Astrocyte (in vitro differentiated cells and primary cell): ENCODE measurements at regions not wholly inside any gene's neighbourhood (a gene's known extent, or its start where the extent isn't known, plus 50 kb on each side); places are given as distances from the start of the nearest gene placed in this dataset.

Experiments used
- DNase-seq: peaks from one replicate; pipeline ENCODE4 v3.0.0-alpha.2; 2010; ENCODE audit warnings: low read depth
- FAIRE-seq: peaks from 2 replicates; lab custom pipeline; 2011; peaks lifted over from hg19 to GRCh38; lab: Jason Lieb, UNC
- H2AFZ ChIP-seq: 2 replicates; pipeline ENCODE4 v1.6.0; 2012; ENCODE audit warnings: low read depth, low read length, inconsistent platforms
- H3K27ac ChIP-seq: 2 replicates; pipeline ENCODE4 v1.5.1; 2011; ENCODE audit warnings: low read depth, low read length, inconsistent platforms
- H3K27me3 ChIP-seq: 2 replicates; pipeline ENCODE4 v1.6.0; 2011; ENCODE audit warnings: low read length, inconsistent platforms; ENCODE audit not compliant: insufficient read depth
- H3K36me3 ChIP-seq: 2 replicates; pipeline ENCODE4 v1.5.1; 2011; ENCODE audit warnings: low read length, inconsistent platforms; ENCODE audit not compliant: insufficient read depth
- H3K4me1 ChIP-seq: 2 replicates; pipeline ENCODE4 v1.5.1; 2011; ENCODE audit warnings: low read length, inconsistent platforms; ENCODE audit not compliant: insufficient read depth
- H3K4me2 ChIP-seq: 2 replicates; pipeline ENCODE4 v1.6.0; 2012; ENCODE audit warnings: low read length, inconsistent platforms
- H3K4me3 ChIP-seq: 2 replicates; pipeline ENCODE4 v1.5.1; 2011; ENCODE audit warnings: low read depth, mild to moderate bottlenecking, low read length, inconsistent platforms; ENCODE audit not compliant: insufficient read depth
- H3K79me2 ChIP-seq: 2 replicates; pipeline ENCODE4 v1.6.0; 2012; ENCODE audit warnings: mild to moderate bottlenecking, low read length, inconsistent platforms; ENCODE audit not compliant: insufficient read depth
- H3K9ac ChIP-seq: 2 replicates; pipeline ENCODE4 v1.6.0; 2012; ENCODE audit warnings: mild to moderate bottlenecking, low read length, inconsistent platforms
- H3K9me3 ChIP-seq: 2 replicates; pipeline ENCODE4 v1.5.1; 2012; ENCODE audit warnings: low read depth, mild to moderate bottlenecking, low read length, inconsistent platforms; ENCODE audit not compliant: insufficient read depth
- H4K20me1 ChIP-seq: 2 replicates; pipeline ENCODE4 v1.6.0; 2012; ENCODE audit warnings: low read length, inconsistent platforms; ENCODE audit not compliant: insufficient read depth
- H3K27ac Mint-ChIP-seq: one replicate; pipeline ENCODE4 v1.8.0; 2021; ENCODE audit warnings: mild to moderate bottlenecking, mixed read lengths; ENCODE audit not compliant: unreplicated experiment
- H3K27me3 Mint-ChIP-seq: one replicate; pipeline ENCODE4 v1.8.0; 2021; ENCODE audit warnings: low read depth, mixed read lengths; ENCODE audit not compliant: unreplicated experiment
- H3K36me3 Mint-ChIP-seq: one replicate; pipeline ENCODE4 v1.8.0; 2021; ENCODE audit warnings: low read depth, mixed read lengths; ENCODE audit not compliant: unreplicated experiment
- H3K4me1 Mint-ChIP-seq: one replicate; pipeline ENCODE4 v1.8.0; 2021; ENCODE audit warnings: low read depth, mixed read lengths; ENCODE audit not compliant: unreplicated experiment
- H3K4me3 Mint-ChIP-seq: one replicate; pipeline ENCODE4 v1.8.0; 2021; ENCODE audit warnings: mild to moderate bottlenecking, moderate library complexity, mixed read lengths; ENCODE audit not compliant: unreplicated experiment
- H3K9me3 Mint-ChIP-seq: one replicate; pipeline ENCODE4 v1.8.0; 2021; ENCODE audit warnings: mild to moderate bottlenecking, mixed read lengths; ENCODE audit not compliant: unreplicated experiment
- EZH2 ChIP-seq: IDR thresholded peaks from 2 replicates; pipeline ENCODE4 v1.6.1; 2012; ENCODE audit warnings: mild to moderate bottlenecking, low read length, inconsistent platforms; ENCODE audit not compliant: insufficient read depth
- TF ChIP-seq, protein P1 (sequence below): IDR thresholded peaks from 2 replicates; pipeline ENCODE4 v1.5.1; 2011; ENCODE audit warnings: low read depth, mild to moderate bottlenecking, inconsistent platforms, low read length, moderate library complexity; ENCODE audit not compliant: insufficient read depth

DNA sequence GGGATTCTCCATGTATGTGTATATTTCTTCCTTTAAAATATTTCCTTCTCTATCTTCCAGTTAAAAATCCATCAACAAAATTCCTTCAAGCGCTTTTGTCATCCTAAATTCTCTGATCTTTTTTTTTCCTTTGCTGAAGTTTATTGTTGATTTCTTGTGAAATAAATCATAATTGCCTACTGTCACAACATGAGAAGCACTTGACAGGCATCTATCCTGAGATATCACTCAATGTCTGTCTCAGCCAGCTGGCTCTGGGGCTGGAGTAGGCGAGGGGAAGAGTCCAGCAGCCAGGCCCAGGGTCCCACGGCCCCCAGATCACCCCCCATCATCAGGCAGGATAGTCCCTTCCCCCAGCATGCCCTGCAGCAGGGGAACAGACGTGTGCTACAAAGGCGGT is 109.0 kb upstream of the TLE3 start:
- no peak overlapping the region for H3K27ac ChIP-seq
- H3K27me3 Mint-ChIP-seq: peaks cover 87% of the 10 kb centered on the region
- no peak overlapping the region for H3K27ac Mint-ChIP-seq
- H3K9ac ChIP-seq: no peak overlapping the region
- H3K9me3 Mint-ChIP-seq: peaks cover 10% of the 10 kb centered on the region
- no peaks in the 10 kb centered on the region for H3K79me2 ChIP-seq
- no peak overlapping the region for H2AFZ ChIP-seq
- FAIRE-seq: no peak
- H3K36me3 Mint-ChIP-seq: peaks cover 3% of the 10 kb centered on the region
- H3K4me2 ChIP-seq: no peak overlapping the region
- no peak for TF ChIP-seq EZH2
- TF ChIP-seq, protein P1, sequence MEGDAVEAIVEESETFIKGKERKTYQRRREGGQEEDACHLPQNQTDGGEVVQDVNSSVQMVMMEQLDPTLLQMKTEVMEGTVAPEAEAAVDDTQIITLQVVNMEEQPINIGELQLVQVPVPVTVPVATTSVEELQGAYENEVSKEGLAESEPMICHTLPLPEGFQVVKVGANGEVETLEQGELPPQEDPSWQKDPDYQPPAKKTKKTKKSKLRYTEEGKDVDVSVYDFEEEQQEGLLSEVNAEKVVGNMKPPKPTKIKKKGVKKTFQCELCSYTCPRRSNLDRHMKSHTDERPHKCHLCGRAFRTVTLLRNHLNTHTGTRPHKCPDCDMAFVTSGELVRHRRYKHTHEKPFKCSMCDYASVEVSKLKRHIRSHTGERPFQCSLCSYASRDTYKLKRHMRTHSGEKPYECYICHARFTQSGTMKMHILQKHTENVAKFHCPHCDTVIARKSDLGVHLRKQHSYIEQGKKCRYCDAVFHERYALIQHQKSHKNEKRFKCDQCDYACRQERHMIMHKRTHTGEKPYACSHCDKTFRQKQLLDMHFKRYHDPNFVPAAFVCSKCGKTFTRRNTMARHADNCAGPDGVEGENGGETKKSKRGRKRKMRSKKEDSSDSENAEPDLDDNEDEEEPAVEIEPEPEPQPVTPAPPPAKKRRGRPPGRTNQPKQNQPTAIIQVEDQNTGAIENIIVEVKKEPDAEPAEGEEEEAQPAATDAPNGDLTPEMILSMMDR: no peak
- no peaks in the 10 kb centered on the region for H4K20me1 ChIP-seq
- no peaks in the 10 kb centered on the region for H3K36me3 ChIP-seq
- no peak for DNase-seq
- H3K4me3 ChIP-seq: no peak overlapping the region
- H3K9me3 ChIP-seq: no peaks in the 10 kb centered on the region
- H3K27me3 ChIP-seq: peaks cover 26% of the 10 kb centered on the region
- no peak overlapping the region for H3K4me3 Mint-ChIP-seq
- H3K4me1 ChIP-seq: no peaks in the 10 kb centered on the region
- no peaks in the 10 kb centered on the region for H3K4me1 Mint-ChIP-seq

DNA sequence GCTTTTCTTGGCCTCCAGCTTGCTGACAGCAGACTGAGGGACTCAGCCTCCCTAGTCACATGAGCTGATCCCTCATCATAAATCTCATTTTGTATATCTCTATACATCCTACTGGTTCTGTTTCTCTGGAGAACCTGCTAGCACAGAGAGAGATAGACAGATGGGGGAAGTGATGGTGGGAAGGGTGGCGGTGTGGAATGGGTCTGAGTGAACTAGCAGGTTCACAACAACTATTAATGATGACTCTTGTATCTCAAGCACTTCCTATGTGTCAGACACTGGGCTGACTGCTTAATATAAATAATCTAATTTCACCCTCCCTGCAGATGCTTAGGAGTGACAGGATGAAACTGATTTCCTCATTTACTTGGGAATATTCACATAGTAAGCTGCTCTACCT is 106.9 kb upstream of the TLE3 start:
- H3K9ac ChIP-seq: no peak overlapping the region
- H3K4me2 ChIP-seq: no peak overlapping the region
- no peak overlapping the region for H3K4me3 ChIP-seq
- H3K79me2 ChIP-seq: no peaks in the 10 kb centered on the region
- H4K20me1 ChIP-seq: no peaks in the 10 kb centered on the region
- Mint-ChIP-seq H3K27ac (no peak overlapping the region), H3K36me3 (peaks cover 2% of the 10 kb centered on the region), H3K9me3 (peaks cover 7% of the 10 kb centered on the region), H3K4me3 (no peak overlapping the region), H3K27me3 (peaks cover 85% of the 10 kb centered on the region), H3K4me1 (no peaks in the 10 kb centered on the region)
- no peaks in the 10 kb centered on the region for H3K36me3 ChIP-seq
- DNase-seq (no peak), FAIRE-seq (no peak)
- H3K27ac ChIP-seq: no peak overlapping the region
- TF ChIP-seq, protein P1: no peak
- no peak for TF ChIP-seq EZH2
- no peaks in the 10 kb centered on the region for H3K9me3 ChIP-seq
- H3K27me3 ChIP-seq: peaks cover 28% of the 10 kb centered on the region
- peaks cover 4% of the 10 kb centered on the region for H3K4me1 ChIP-seq
- no peak overlapping the region for H2AFZ ChIP-seq

DNA sequence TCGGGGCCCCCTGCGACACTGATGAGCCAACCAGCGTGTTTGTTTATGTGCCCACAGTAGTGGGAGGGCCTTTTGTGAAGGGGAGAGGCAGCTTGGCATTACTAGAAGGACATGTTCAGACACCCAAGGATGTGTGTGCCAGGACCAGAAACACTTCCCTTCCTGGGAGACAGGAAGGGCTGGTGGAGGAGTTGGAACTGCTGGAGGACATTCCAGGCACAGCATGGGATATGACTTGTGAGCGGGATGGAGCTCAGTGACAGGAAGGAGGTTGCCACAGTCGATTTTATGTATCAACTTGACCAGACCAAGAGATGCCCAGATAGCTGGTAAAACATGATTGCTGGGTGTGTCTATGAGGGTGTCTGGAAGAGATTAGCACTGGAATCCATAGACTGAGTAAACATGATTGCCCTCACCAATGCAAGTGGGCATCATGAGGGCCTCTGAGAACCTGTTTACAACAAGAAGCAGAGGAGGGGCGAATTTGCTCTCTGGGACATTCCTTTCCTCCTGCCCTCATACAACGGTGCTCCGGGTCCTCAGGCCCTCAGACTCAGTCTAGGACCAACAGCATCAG is 106.4 kb upstream of the TLE3 start:
- Histone ChIP-seq H3K36me3 (no peaks in the 10 kb centered on the region), H3K4me2 (no peak overlapping the region), H4K20me1 (no peaks in the 10 kb centered on the region), H3K9me3 (no peaks in the 10 kb centered on the region), H2AFZ (no peak overlapping the region), H3K9ac (no peak overlapping the region), H3K27me3 (peaks cover 23% of the 10 kb centered on the region), H3K79me2 (no peaks in the 10 kb centered on the region), H3K27ac (no peak overlapping the region), H3K4me1 (peaks cover 6% of the 10 kb centered on the region), H3K4me3 (no peak overlapping the region)
- Mint-ChIP-seq H3K4me3 (no peak overlapping the region), H3K4me1 (no peaks in the 10 kb centered on the region), H3K27ac (no peak overlapping the region), H3K9me3 (peaks cover 6% of the 10 kb centered on the region), H3K27me3 (peaks cover 83% of the 10 kb centered on the region), H3K36me3 (peaks cover 2% of the 10 kb centered on the region)
- TF ChIP-seq, protein P1: no peak
- TF ChIP-seq EZH2: no peak
- DNase-seq: no peak
- no peak for FAIRE-seq
